HepG2 (cell line): ENCODE measurements at regions not wholly inside any gene's neighbourhood (a gene's known extent, or its start where the extent isn't known, plus 50 kb on each side); places are given as distances from the start of the nearest gene placed in this dataset.

ENCODE experiments used
- small RNA-seq, 3 experiments: library from RNA; depleted of rRNA; stranded (forward); fragments of <200 nt; gene quantifications; one replicate each; pipeline ENCODE3, GENCODE V24; 2012; ENCODE audit warnings: low read depth in 2 of 3, low replicate concordance in 1 of 3; ENCODE audit not compliant: insufficient read length in 3 of 3, insufficient read depth in 2 of 3

Small RNA genes in the stretch of these regions (small RNA-seq; reads per million reads assigned to genes)
- gene RNU6-627P, result 0 reads per million in 3 experiments
